Cardiac muscle cell (in vitro differentiated cells and primary cell): ENCODE measurements at regions not wholly inside any gene's neighbourhood (a gene's known extent, or its start where the extent isn't known, plus 50 kb on each side); places are given as distances from the start of the nearest gene placed in this dataset.

Source experiments
- DNase-seq, 2 donors: peaks; one replicate each; pipeline versions ENCODE4 v3.0.0 to v3.0.0-alpha.2; 2010 to 2017; ENCODE audit warnings: low read depth in 1 of 2, low spot score in 1 of 2
- H3K27ac ChIP-seq: fragments of 200-600 bp; sonication (generic); 2 replicates; pipeline ENCODE4 v1.5.1; 2016
- H3K27me3 ChIP-seq: fragments of 200-600 bp; sonication (generic); 2 replicates; pipeline ENCODE4 v1.6.0; 2016; ENCODE audit warnings: control low read depth
- H3K36me3 ChIP-seq: fragments of 200-600 bp; sonication (generic); 2 replicates; pipeline ENCODE4 v1.5.1; 2016; ENCODE audit warnings: control low read depth
- H3K4me1 ChIP-seq: fragments of 200-600 bp; sonication (generic); 2 replicates; pipeline ENCODE4 v1.8.1; 2017; ENCODE audit warnings: low read depth, mild to moderate bottlenecking, mixed run types
- H3K4me3 ChIP-seq: fragments of 200-600 bp; sonication (generic); 2 replicates; pipeline ENCODE4 v1.5.1; 2016; ENCODE audit warnings: mild to moderate bottlenecking
- H3K9me3 ChIP-seq: fragments of 200-600 bp; sonication (generic); 2 replicates; pipeline ENCODE4 v1.5.1; 2017; ENCODE audit warnings: low read depth, mild to moderate bottlenecking, control low read depth
- CTCF ChIP-seq: IDR thresholded peaks from 2 replicates; pipeline ENCODE4 v1.5.1; 2012; ENCODE audit warnings: low read depth, mild to moderate bottlenecking, low read length

DNA sequence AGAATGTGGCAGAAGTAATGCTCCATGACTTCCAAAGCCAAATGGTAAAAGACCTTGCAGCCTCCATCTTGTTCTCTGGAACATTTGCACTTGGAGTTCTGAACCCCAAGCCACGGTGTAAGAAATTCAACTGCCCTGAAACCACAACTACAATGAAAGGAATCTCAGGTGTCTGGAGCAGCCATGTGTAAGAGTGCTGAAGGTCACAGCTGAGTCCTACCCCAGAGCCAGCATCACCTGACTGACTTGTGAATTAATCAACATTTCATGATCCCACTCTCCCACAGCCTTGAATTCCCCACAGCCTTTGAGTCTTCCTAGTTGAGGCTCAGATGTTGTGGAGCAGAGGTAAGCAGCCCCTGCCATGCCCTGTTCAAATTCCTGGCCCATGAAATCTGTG lies 192.8 kb upstream of the CAMK1G start:
- no peak overlapping the region for H3K4me3 ChIP-seq
- no peak for TF ChIP-seq CTCF
- H3K27ac ChIP-seq = no peak overlapping the region
- H3K27me3 ChIP-seq = no peaks in the 10 kb centered on the region
- H3K36me3 ChIP-seq = no peaks in the 10 kb centered on the region
- H3K9me3 ChIP-seq = no peaks in the 10 kb centered on the region
- no peak for DNase-seq
- H3K4me1 ChIP-seq = peaks cover 13% of the 10 kb centered on the region

DNA sequence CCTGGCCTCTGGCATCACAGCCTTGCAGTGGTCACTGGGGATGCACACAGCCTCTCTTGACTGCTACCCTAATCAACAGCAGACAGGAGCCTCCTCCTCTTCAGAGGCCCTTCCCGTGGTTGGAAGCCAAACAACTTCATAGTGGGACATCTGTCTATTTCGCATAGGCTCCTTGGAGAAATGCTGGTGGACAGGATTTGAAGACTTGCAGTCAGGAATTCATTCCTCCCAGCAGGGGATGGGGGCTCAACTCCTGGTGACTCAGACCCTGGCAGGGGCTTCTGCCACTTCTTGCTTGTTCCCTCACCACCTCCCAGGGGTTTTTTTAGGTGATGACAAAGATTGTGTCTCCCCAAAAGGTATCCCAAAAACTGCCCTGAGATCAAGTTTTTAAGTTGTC lies 191.7 kb upstream of the CAMK1G start:
- H3K27me3 ChIP-seq = no peaks in the 10 kb centered on the region
- DNase-seq = no peak
- H3K9me3 ChIP-seq = no peaks in the 10 kb centered on the region
- H3K4me3 ChIP-seq = no peak overlapping the region
- no peak for TF ChIP-seq CTCF
- H3K36me3 ChIP-seq = no peaks in the 10 kb centered on the region
- peaks cover 16% of the 10 kb centered on the region for H3K4me1 ChIP-seq
- H3K27ac ChIP-seq = no peak overlapping the region

GRCh38 chr1:209395169-209395568 lies 188.3 kb upstream of the CAMK1G start:
- TF ChIP-seq CTCF = no peak
- H3K4me3 ChIP-seq = no peak overlapping the region
- no peaks in the 10 kb centered on the region for H3K27me3 ChIP-seq
- H3K4me1 ChIP-seq = peaks cover 16% of the 10 kb centered on the region
- no peaks in the 10 kb centered on the region for H3K36me3 ChIP-seq
- peak overlapping the region; percentile 25 for H3K27ac ChIP-seq
- DNase-seq = peak in 1 of 2 donors; percentile 21
- no peaks in the 10 kb centered on the region for H3K9me3 ChIP-seq

DNA sequence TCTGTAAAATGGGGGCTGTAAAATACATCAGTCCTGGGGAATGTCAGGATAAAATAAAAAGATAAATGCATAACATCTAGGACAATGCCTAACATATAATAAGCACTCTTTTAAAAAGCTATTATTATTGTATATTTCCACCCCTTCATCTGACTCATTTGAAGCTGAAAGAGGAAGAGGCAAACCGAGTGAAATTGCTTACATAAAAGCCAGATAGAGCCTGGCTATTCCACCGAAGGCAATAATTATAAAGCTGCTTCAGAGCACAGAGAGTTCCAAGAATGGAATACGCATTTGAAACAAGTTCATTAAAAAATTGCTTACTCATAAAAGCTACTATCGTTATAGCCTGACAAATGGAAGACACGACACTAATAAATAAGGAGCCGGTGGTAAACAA lies 186.1 kb upstream of the CAMK1G start:
- Histone ChIP-seq H3K27ac (no peak overlapping the region), H3K36me3 (no peaks in the 10 kb centered on the region), H3K9me3 (no peaks in the 10 kb centered on the region), H3K27me3 (no peaks in the 10 kb centered on the region), H3K4me3 (no peak overlapping the region), H3K4me1 (peaks cover 16% of the 10 kb centered on the region)
- no peak for TF ChIP-seq CTCF
- DNase-seq = no peak

DNA sequence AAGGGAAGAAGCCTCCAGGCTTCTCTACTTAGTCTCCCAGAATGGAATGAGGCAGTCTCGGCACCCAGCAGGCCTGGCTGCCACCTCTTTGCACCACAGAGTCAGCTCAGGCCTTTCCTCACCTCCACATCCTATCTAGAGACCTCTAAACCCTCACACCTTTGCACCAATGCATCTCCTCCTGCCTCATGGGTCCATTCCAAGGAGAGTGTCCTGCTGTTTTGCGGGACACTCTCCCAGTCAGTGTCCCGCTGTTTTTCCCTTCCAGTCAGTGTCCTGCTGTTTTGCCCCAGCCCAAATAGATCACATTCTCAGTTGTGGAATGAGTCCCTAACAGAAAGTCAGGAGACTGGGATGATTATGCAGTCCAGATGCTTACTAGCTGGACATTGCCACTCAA lies 185.6 kb upstream of the CAMK1G start:
- H3K4me3 ChIP-seq = no peak overlapping the region
- H3K36me3 ChIP-seq = no peaks in the 10 kb centered on the region
- no peaks in the 10 kb centered on the region for H3K27me3 ChIP-seq
- H3K4me1 ChIP-seq = peaks cover 16% of the 10 kb centered on the region
- H3K27ac ChIP-seq = no peak overlapping the region
- DNase-seq = no peak
- no peak for TF ChIP-seq CTCF
- H3K9me3 ChIP-seq = no peaks in the 10 kb centered on the region
